ENCODE measurements at regions not wholly inside any gene's neighbourhood (a gene's known extent, or its start where the extent isn't known, plus 50 kb on each side); places are given as distances from the start of the nearest gene placed in this dataset.

GRCh38 chr13:99087954-99088491 is 110.2 kb upstream of the DOCK9 start:
- BruUV-seq (replicated peaks) = no TSS peak
- no peaks in the 10 kb centered on the region for H3K79me2 ChIP-seq (ENCODE audit: insufficient read depth, low read length)
- intact Hi-C loops (cut with micrococcal nuclease; ENCODE audit: unreplicated experiment) = no loop called here
- H3K9me3 ChIP-seq (ENCODE audit: low read length) = no peaks in the 10 kb centered on the region
- H3K4me3 ChIP-seq (replicated peaks in 1 of 3; ENCODE audit: insufficient read depth in 1 of 3, low read depth in 2 of 3, low read length in 3 of 3) = peak overlapping the region; percentile 54 to 77 (median 58)
- H3K27me3 ChIP-seq (ENCODE audit: control insufficient read depth in 1 of 2, insufficient read depth in 2 of 2, low read length in 2 of 2) = peaks cover 1 to 39% of the 10 kb centered on the region in 2 experiments; a peak in 4 of 5 replicates
- 4% methylated on average over 10 of the region's 16 CpGs for WGBS (ENCODE audit: low lambda C conversion rate)
- CTCF ChIA-PET (ENCODE audit: low intra/inter-chr PET ratio, low total read pairs) = no interaction called here
- no peak overlapping the region for H3K9ac ChIP-seq (ENCODE audit: insufficient read depth, low read depth, low read length)
- no peaks in the 10 kb centered on the region for H3K36me3 ChIP-seq (replicated peaks in 1 of 2; ENCODE audit: control insufficient read depth in 1 of 2, insufficient read depth in 2 of 2, low read length in 2 of 2)
- H4K20me1 ChIP-seq (ENCODE audit: insufficient read depth, low read length) = no peaks in the 10 kb centered on the region
- DNase-seq (ENCODE audit: low spot score) (no peak), FAIRE-seq (no peak), ATAC-seq (peak; percentile 30)
- no peak overlapping the region for H3K27ac ChIP-seq (ENCODE audit: extremely low read length, insufficient read depth, low read length)
- in situ Hi-C loops (cut with HindIII; ENCODE audit: extremely low pct_ligation_motif_present, low pct_unique_long_range_greater_than_20kb) = no loop called here
- peaks cover 7% of the 10 kb centered on the region for H3K4me1 ChIP-seq (ENCODE audit: insufficient read depth, low read length)
- peak overlapping the region; percentile 93 for H2AFZ ChIP-seq (ENCODE audit: low read length)
- H3K4me2 ChIP-seq (ENCODE audit: low read depth, low read length) = peak overlapping the region; percentile 92
- POLR2A ChIA-PET = no interaction called here
- no peak for TF ChIP-seq ZSCAN25 (CRISPR knock-in tag; IDR thresholded peaks at IDR 0.05)
- no peak for TF ChIP-seq CEBPG (CRISPR knock-in tag; IDR thresholded peaks at IDR 0.05)
- no peak for TF ChIP-seq RORA (CRISPR knock-in tag; IDR thresholded peaks at IDR 0.05)
- no peak for TF ChIP-seq CREB1 (IDR thresholded peaks at IDR 0.05)
- 0 out of 2 replicates have a peak, but pooled peaks have one; percentile 27 for TF ChIP-seq CREB1 (CRISPR knock-in tag; IDR thresholded peaks at IDR 0.05)
- TF ChIP-seq ZNF414 (CRISPR knock-in tag; IDR thresholded peaks at IDR 0.05) = 0 out of 2 replicates have a peak, but pooled peaks have one; percentile 31
- no peak for TF ChIP-seq NFRKB (IDR thresholded peaks at IDR 0.05)
- no peak for TF ChIP-seq REST (IDR thresholded peaks at IDR 0.05; ENCODE audit: borderline replicate concordance in 1 of 2, low read depth in 1 of 2, low read length in 2 of 2)
- no peak for TF ChIP-seq ZNF512 (CRISPR knock-in tag; IDR thresholded peaks at IDR 0.05)
- no peak for TF ChIP-seq PREB (CRISPR knock-in tag; IDR thresholded peaks at IDR 0.05)
- no peak for TF ChIP-seq PLRG1 (conservative IDR thresholded peaks at IDR 0.05)
- TF ChIP-seq ZGPAT (CRISPR knock-in tag; IDR thresholded peaks at IDR 0.05) = 0 out of 2 replicates have a peak, but pooled peaks have one; percentile 13
- TF ChIP-seq ZNF496 (CRISPR knock-in tag; IDR thresholded peaks at IDR 0.05; ENCODE audit: insufficient replicate concordance) = no peak
- no peak for TF ChIP-seq PHF21A (CRISPR knock-in tag; IDR thresholded peaks at IDR 0.05)
- TF ChIP-seq SALL2 (CRISPR knock-in tag; IDR thresholded peaks at IDR 0.05) = 0 out of 2 replicates have a peak, but pooled peaks have one; percentile 29
- TF ChIP-seq SIN3A (IDR thresholded peaks at IDR 0.05; ENCODE audit: borderline replicate concordance, low read depth, low read length) = no peak
- no peak for TF ChIP-seq ZNF619 (CRISPR knock-in tag; IDR thresholded peaks at IDR 0.05)

Measured in HepG2 (cell line).